ENCODE measurements at regions not wholly inside any gene's neighbourhood (a gene's known extent, or its start where the extent isn't known, plus 50 kb on each side); places are given as distances from the start of the nearest gene placed in this dataset.
A peak's percentile ranks its signal among the peaks of the same experiment; 100 is the strongest.

GRCh38 chr5:153342487-153342886 is 148.0 kb upstream of the GRIA1 start:
- H3K36me3 Mint-ChIP-seq (ENCODE audit: low read depth, unreplicated experiment): no peaks in the 10 kb centered on the region
- no peak for TF ChIP-seq EZH2 (IDR thresholded peaks at IDR 0.05; ENCODE audit: insufficient read depth, low read length)
- TF ChIP-seq CTCF (IDR thresholded peaks at IDR 0.05; ENCODE audit: insufficient read depth, low read depth, low read length): no peak
- H3K4me3 Mint-ChIP-seq (ENCODE audit: unreplicated experiment): no peak overlapping the region
- DNase-seq (ENCODE audit: low read depth) (no peak), FAIRE-seq (no peak)
- Histone ChIP-seq H3K4me1 (ENCODE audit: insufficient read depth, low read length) (no peaks in the 10 kb centered on the region), H3K4me3 (ENCODE audit: insufficient read depth, low read depth, low read length) (no peak overlapping the region), H3K79me2 (ENCODE audit: insufficient read depth, low read length) (no peaks in the 10 kb centered on the region), H4K20me1 (ENCODE audit: insufficient read depth, low read length) (no peaks in the 10 kb centered on the region), H3K4me2 (ENCODE audit: low read length) (no peak overlapping the region), H3K27me3 (ENCODE audit: insufficient read depth, low read length) (no peaks in the 10 kb centered on the region), H2AFZ (ENCODE audit: low read depth, low read length) (no peak overlapping the region), H3K9ac (ENCODE audit: low read length) (no peak overlapping the region), H3K9me3 (ENCODE audit: insufficient read depth, low read depth, low read length) (no peaks in the 10 kb centered on the region), H3K27ac (ENCODE audit: low read depth, low read length) (no peak overlapping the region), H3K36me3 (ENCODE audit: insufficient read depth, low read length) (no peaks in the 10 kb centered on the region)
- H3K4me1 Mint-ChIP-seq (ENCODE audit: low read depth, unreplicated experiment): peaks cover 5% of the 10 kb centered on the region
- no peaks in the 10 kb centered on the region for H3K27me3 Mint-ChIP-seq (ENCODE audit: low read depth, unreplicated experiment)
- peaks cover 2% of the 10 kb centered on the region for H3K9me3 Mint-ChIP-seq (ENCODE audit: unreplicated experiment)
- no peak overlapping the region for H3K27ac Mint-ChIP-seq (ENCODE audit: unreplicated experiment)

DNA sequence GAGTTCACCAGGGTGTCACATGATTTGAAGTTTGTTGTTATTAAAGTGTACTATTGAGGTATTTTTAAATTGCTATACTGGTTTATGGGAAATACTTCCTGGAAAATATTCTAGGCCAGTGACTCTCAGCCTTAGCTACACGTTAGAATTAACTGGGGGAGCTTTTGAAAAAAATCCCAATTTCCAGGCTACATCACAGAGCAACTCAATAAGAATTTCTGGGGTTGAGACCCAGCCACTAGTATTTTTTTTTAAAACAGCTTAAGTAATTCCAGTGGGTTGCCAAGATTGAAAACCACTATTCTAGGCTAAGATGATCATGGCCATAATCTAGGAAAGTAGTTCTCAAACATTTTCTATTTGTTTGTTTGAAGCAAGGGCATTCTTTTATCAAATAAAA is 142.9 kb upstream of the GRIA1 start:
- Mint-ChIP-seq H3K27ac (ENCODE audit: unreplicated experiment) (no peak overlapping the region), H3K4me1 (ENCODE audit: low read depth, unreplicated experiment) (peaks cover 12% of the 10 kb centered on the region)

More for the DNA sequence above, 142.9 kb upstream of the GRIA1 start:
- Histone ChIP-seq H3K9ac (ENCODE audit: low read length) (no peak overlapping the region), H3K9me3 (ENCODE audit: insufficient read depth, low read depth, low read length) (no peaks in the 10 kb centered on the region), H3K27ac (ENCODE audit: low read depth, low read length) (no peak overlapping the region), H3K4me2 (ENCODE audit: low read length) (no peak overlapping the region), H3K4me1 (ENCODE audit: insufficient read depth, low read length) (peaks cover under 1% of the 10 kb centered on the region), H2AFZ (ENCODE audit: low read depth, low read length) (no peak overlapping the region), H3K36me3 (ENCODE audit: insufficient read depth, low read length) (no peaks in the 10 kb centered on the region), H4K20me1 (ENCODE audit: insufficient read depth, low read length) (no peaks in the 10 kb centered on the region), H3K79me2 (ENCODE audit: insufficient read depth, low read length) (no peaks in the 10 kb centered on the region), H3K27me3 (ENCODE audit: insufficient read depth, low read length) (no peaks in the 10 kb centered on the region), H3K4me3 (ENCODE audit: insufficient read depth, low read depth, low read length) (no peak overlapping the region)
- DNase-seq (ENCODE audit: low read depth) (peak; percentile 1), FAIRE-seq (no peak)
- Mint-ChIP-seq H3K4me3 (ENCODE audit: unreplicated experiment) (no peak overlapping the region), H3K9me3 (ENCODE audit: unreplicated experiment) (peaks cover 2% of the 10 kb centered on the region), H3K27me3 (ENCODE audit: low read depth, unreplicated experiment) (peaks cover 17% of the 10 kb centered on the region), H3K36me3 (ENCODE audit: low read depth, unreplicated experiment) (no peaks in the 10 kb centered on the region)
- no peak for TF ChIP-seq EZH2 (IDR thresholded peaks at IDR 0.05; ENCODE audit: insufficient read depth, low read length)
- no peak for TF ChIP-seq CTCF (IDR thresholded peaks at IDR 0.05; ENCODE audit: insufficient read depth, low read depth, low read length)

Measured in astrocyte (in vitro differentiated cells and primary cell).